GM19324 (cell line): ENCODE measurements at regions not wholly inside any gene's neighbourhood (a gene's known extent, or its start where the extent isn't known, plus 50 kb on each side); places are given as distances from the start of the nearest gene placed in this dataset.
"Not testable (repeated sequence)": the region's sequence is repeated elsewhere in the genome, so short reads cannot be mapped to it uniquely, and the experiment has no call there.

Experiments
- ATAC-seq: cut with Tn5 transposase; IDR thresholded peaks from one replicate; pipeline ENCODE4 v1.9.1; 2021; ENCODE audit warnings: mild to moderate bottlenecking, moderate library complexity; ENCODE audit not compliant: unreplicated experiment, low FRiP score

- ATAC-seq, result not testable (repeated sequence)
Observed at GRCh38 chr9:73445384-73445783, 293.7 kb downstream of the ANXA1 start.

- ATAC-seq, result no peak
Observed at GRCh38 chr9:73446306-73446705, 294.6 kb downstream of the ANXA1 start.

GRCh38 chr9:73451003-73451402 lies 299.3 kb downstream of the ANXA1 start:
- ATAC-seq, result no peak

GRCh38 chr9:73459817-73460216 lies 308.2 kb downstream of the ANXA1 start:
- ATAC-seq, result no peak

GRCh38 chr9:73468716-73469115 lies 317.1 kb downstream of the ANXA1 start:
- no peak for ATAC-seq

GRCh38 chr9:73470766-73471165 lies 319.1 kb downstream of the ANXA1 start:
- ATAC-seq, result no peak

- no peak for ATAC-seq
Observed at GRCh38 chr9:73474002-73474600, 322.4 kb downstream of the ANXA1 start.

- no peak for ATAC-seq
Observed at GRCh38 chr9:73474625-73475024, 323.0 kb downstream of the ANXA1 start.

- no peak for ATAC-seq
Observed at GRCh38 chr9:73494894-73495293, 343.2 kb downstream of the ANXA1 start.

GRCh38 chr9:73497796-73498195 lies 346.1 kb downstream of the ANXA1 start:
- ATAC-seq, result no peak

- no peak for ATAC-seq
Observed at GRCh38 chr9:73515216-73515615, 363.6 kb downstream of the ANXA1 start.

GRCh38 chr9:73523391-73523790 lies 371.7 kb downstream of the ANXA1 start:
- ATAC-seq, result no peak

- no peak for ATAC-seq
Observed at GRCh38 chr9:73525350-73525749, 373.7 kb downstream of the ANXA1 start.

GRCh38 chr9:73527521-73527920 lies 375.9 kb downstream of the ANXA1 start:
- no peak for ATAC-seq

GRCh38 chr9:73528926-73529325 lies 377.3 kb downstream of the ANXA1 start:
- ATAC-seq, result no peak

- ATAC-seq, result no peak
Observed at GRCh38 chr9:73529666-73530065, 378.0 kb downstream of the ANXA1 start.

GRCh38 chr9:73531051-73531532 lies 379.4 kb downstream of the ANXA1 start:
- ATAC-seq, result no peak

- peak; percentile 43 for ATAC-seq
Observed at GRCh38 chr9:73531658-73532057, 380.0 kb downstream of the ANXA1 start.

GRCh38 chr9:73532985-73533384 lies 381.3 kb downstream of the ANXA1 start:
- no peak for ATAC-seq

GRCh38 chr9:73536403-73536802 lies 384.7 kb downstream of the ANXA1 start:
- no peak for ATAC-seq

GRCh38 chr9:73537561-73537960 lies 385.9 kb downstream of the ANXA1 start:
- no peak for ATAC-seq

- no peak for ATAC-seq
Observed at GRCh38 chr9:73539881-73540390, 388.3 kb downstream of the ANXA1 start.

GRCh38 chr9:73541923-73542322 lies 390.3 kb downstream of the ANXA1 start:
- ATAC-seq, result no peak
